IMR-90 (cell line): ENCODE measurements at regions not wholly inside any gene's neighbourhood (a gene's known extent, or its start where the extent isn't known, plus 50 kb on each side); places are given as distances from the start of the nearest gene placed in this dataset.

Experiments
- ATAC-seq: fragments of 200-7000 bp; cut with Tn5 transposase; 2 replicates; pipeline ENCODE4 v1.9.1; 2020; ENCODE audit warnings: low read depth, mild to moderate bottlenecking, moderate library complexity
- BruUV-seq: library from RNA; stranded (reverse); fragments of 400-500 nt; replicated peaks from 2 replicates; lab custom pipeline; 2021; lab: Mats Ljungman, UMichigan
- CTCF ChIA-PET: fragments of 300-600 bp; formaldehyde crosslinking; extraction: SDS; loops from one replicate; lab custom pipeline; 2021; ENCODE audit warnings: antibody characterized with exemption; lab: Yijun Ruan, JAX
- POLR2A ChIA-PET: fragments of 300-600 bp; sonication (Branson Sonifier 250); formaldehyde crosslinking; loops from one replicate; lab custom pipeline; 2022; ENCODE audit warnings: antibody characterized with exemption; ENCODE audit not compliant: unreplicated experiment; lab: Charles Lee
- DNase-seq: peaks from one replicate; pipeline ENCODE4 v3.0.0; 2013
- H2AFZ ChIP-seq: replicated peaks from 2 replicates; pipeline ENCODE3; 2013; ENCODE audit warnings: low read length, mild to moderate bottlenecking; ENCODE audit not compliant: poor library complexity
- H2AK5ac ChIP-seq: 2 replicates; pipeline ENCODE4 v1.6.1; 2013; ENCODE audit warnings: low read depth, low read length, inconsistent platforms
- H2AK9ac ChIP-seq: replicated peaks from 2 replicates; pipeline ENCODE3; 2013; ENCODE audit warnings: mild to moderate bottlenecking, low read depth, low read length, moderate library complexity; ENCODE audit not compliant: poor library complexity
- H2BK120ac ChIP-seq: 2 replicates; pipeline ENCODE4 v1.6.1; 2013; ENCODE audit warnings: low read depth, low read length, inconsistent platforms
- H2BK15ac ChIP-seq: 3 replicates; pipeline ENCODE4 v1.6.1; 2013; ENCODE audit warnings: low read depth, low read length, inconsistent platforms
- H2BK20ac ChIP-seq: 2 replicates; pipeline ENCODE4 v1.6.1; 2013; ENCODE audit warnings: low read depth, mild to moderate bottlenecking, inconsistent platforms, low read length, moderate library complexity
- H2BK5ac ChIP-seq: 2 replicates; pipeline ENCODE4 v1.6.1; 2013; ENCODE audit warnings: mild to moderate bottlenecking, low read depth, low read length, inconsistent platforms; ENCODE audit not compliant: poor library complexity, severe bottlenecking
- H3K14ac ChIP-seq: replicated peaks from 2 replicates; pipeline ENCODE4 v1.6.1; 2013; ENCODE audit warnings: low read depth, low read length, inconsistent platforms
- H3K18ac ChIP-seq: 2 replicates; pipeline ENCODE4 v1.6.1; 2013; ENCODE audit warnings: low read depth, low read length, control low read depth
- H3K23ac ChIP-seq: 2 replicates; pipeline ENCODE4 v1.6.1; 2013; ENCODE audit warnings: low read depth, low read length, inconsistent platforms
- H3K27ac ChIP-seq: 2 replicates; pipeline ENCODE4 v1.5.1; 2013; ENCODE audit warnings: mild to moderate bottlenecking, control low read depth, low read length; ENCODE audit not compliant: insufficient read depth
- H3K27me3 ChIP-seq: 2 replicates; pipeline ENCODE4 v1.6.1; 2013; ENCODE audit warnings: low read length; ENCODE audit not compliant: control insufficient read depth, insufficient read depth
- H3K36me3 ChIP-seq: 2 replicates; pipeline ENCODE4 v1.6.1; 2013; ENCODE audit warnings: low read length, mixed read lengths; ENCODE audit not compliant: control insufficient read depth, insufficient read depth
- H3K4ac ChIP-seq: 2 replicates; pipeline ENCODE4 v1.6.1; 2013; ENCODE audit warnings: low read depth, low read length, inconsistent platforms
- H3K4me1 ChIP-seq: 2 replicates; pipeline ENCODE4 v1.6.1; 2013; ENCODE audit warnings: low read length, mixed read lengths; ENCODE audit not compliant: control insufficient read depth, insufficient read depth
- H3K4me2 ChIP-seq: 2 replicates; pipeline ENCODE4 v1.6.1; 2013; ENCODE audit warnings: low read depth, mild to moderate bottlenecking, control low read depth, low read length, moderate library complexity
- H3K4me3 ChIP-seq: 2 replicates; pipeline ENCODE4 v1.5.1; 2013; ENCODE audit warnings: low read depth, mild to moderate bottlenecking, control low read depth, low read length, moderate library complexity; ENCODE audit not compliant: insufficient read depth
- H3K56ac ChIP-seq: 2 replicates; pipeline ENCODE4 v1.6.1; 2013; ENCODE audit warnings: low read length, inconsistent platforms; ENCODE audit not compliant: insufficient read depth; ENCODE audit errors: extremely low read depth
- H3K79me1 ChIP-seq, 2 experiments: 2 replicates each; pipeline ENCODE4 v1.6.1; 2013; ENCODE audit warnings: low read length in 2 of 2, inconsistent platforms in 1 of 2, low read depth in 1 of 2
- H3K9ac ChIP-seq: 2 replicates; pipeline ENCODE4 v1.6.1; 2013; ENCODE audit warnings: low read depth, low read length, control low read depth
- H3K9me1 ChIP-seq: 2 replicates; pipeline ENCODE4 v1.6.1; 2013; ENCODE audit warnings: low read length, inconsistent platforms; ENCODE audit not compliant: insufficient read depth
- H3K9me3 ChIP-seq: 2 replicates; pipeline ENCODE4 v1.6.1; 2013; ENCODE audit warnings: low read length; ENCODE audit not compliant: control insufficient read depth, insufficient read depth
- H4K20me1 ChIP-seq: 2 replicates; pipeline ENCODE4 v1.6.1; 2013; ENCODE audit warnings: low read length, inconsistent platforms; ENCODE audit not compliant: insufficient read depth
- H4K5ac ChIP-seq: 2 replicates; pipeline ENCODE4 v1.6.1; 2013; ENCODE audit warnings: mild to moderate bottlenecking, low read depth, low read length, control low read depth
- H4K8ac ChIP-seq, 2 experiments: 2 replicates each; pipeline ENCODE4 v1.6.1; 2013; ENCODE audit warnings: low read depth in 2 of 2, low read length in 2 of 2, control low read depth in 1 of 2, inconsistent platforms in 1 of 2
- H4K91ac ChIP-seq: 2 replicates; pipeline ENCODE4 v1.6.1; 2013; ENCODE audit warnings: low read depth, low read length, inconsistent platforms; ENCODE audit not compliant: insufficient read depth
- CHD1 ChIP-seq: IDR thresholded peaks from 2 replicates; pipeline ENCODE4 v1.6.1; 2012; ENCODE audit warnings: low read depth, low read length, improper control_type of control experiment
- FOS ChIP-seq: fragments of 150-350 bp; IDR thresholded peaks from 2 replicates; pipeline ENCODE4 v1.6.1; 2016; ENCODE audit warnings: low read depth, low read length
- MXI1 ChIP-seq: IDR thresholded peaks from 2 replicates; pipeline ENCODE4 v1.6.1; 2012; ENCODE audit warnings: low read depth, mild to moderate bottlenecking, low read length, moderate library complexity, borderline replicate concordance
- SMC3 ChIP-seq: fragments of 150-350 bp; IDR thresholded peaks from 2 replicates; pipeline ENCODE4 v1.6.1; 2016; ENCODE audit warnings: low read depth, mild to moderate bottlenecking, antibody characterized with exemption, low read length, moderate library complexity
- WGBS, 2 experiments: methylation state at CpG; one replicate each; pipeline versions ENCODE4 v1.1.5 to v1.1.7; 2013; ENCODE audit warnings: missing lambda C conversion rate in 2 of 2; ENCODE audit not compliant: insufficient read length in 1 of 2; ENCODE audit errors: extremely low coverage in 2 of 2; 5-methylcytosine and 5-hydroxymethylcytosine counted together
- dilution Hi-C: fragments of 300-500 bp; cut with HindIII; formaldehyde crosslinking; loops from one replicate; pipeline ENCODE4 v1.14.3; 2018; ENCODE audit warnings: low sequenced_read_pairs; ENCODE audit not compliant: unreplicated experiment
- in situ Hi-C: fragments of 300-500 bp; cut with MboI; formaldehyde crosslinking; loops from 3 replicates; pipeline ENCODE4 v1.14.3; 2019; ENCODE audit warnings: low sequenced_read_pairs, inconsistent platforms, mixed read lengths
- intact Hi-C: fragments of 100-400 bp; cut with micrococcal nuclease; formaldehyde crosslinking; loops from 2 replicates; pipeline ENCODE4 v1.10.0; 2022
- TF ChIP-seq, protein P1 (sequence below): conservative IDR thresholded peaks from 2 replicates; pipeline ENCODE4 v1.5.1; 2012; ENCODE audit warnings: mild to moderate bottlenecking, low read depth, low read length, improper control_type of control experiment

DNA sequence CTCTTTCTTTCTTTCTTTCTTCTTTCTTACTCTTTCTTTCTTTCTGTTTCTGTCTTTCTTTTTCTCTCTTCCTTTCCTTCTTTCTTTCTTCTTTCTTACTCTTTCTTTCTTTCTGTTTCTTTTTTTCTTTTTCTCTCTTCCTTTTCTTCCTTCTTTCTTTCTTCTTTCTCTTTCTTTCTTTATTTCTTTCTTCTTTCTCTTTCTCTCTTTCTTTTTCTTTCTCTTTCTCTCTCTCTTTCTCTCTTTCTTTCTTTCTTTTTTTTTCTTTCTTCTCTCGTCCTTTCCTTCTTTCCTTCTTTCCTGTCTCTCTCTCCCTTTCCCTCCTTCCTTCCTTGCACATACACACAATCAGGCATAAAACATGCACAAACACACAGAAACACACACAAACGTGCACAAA is 79.3 kb upstream of the SHOX start:
- H3K27me3 ChIP-seq: no peaks in the 10 kb centered on the region
- H4K8ac ChIP-seq: no peak overlapping the region
- H4K20me1 ChIP-seq: no peaks in the 10 kb centered on the region
- no peak overlapping the region for H4K5ac ChIP-seq
- no peak overlapping the region for H3K56ac ChIP-seq
- no peak overlapping the region for H2BK15ac ChIP-seq
- H2AK5ac ChIP-seq: no peak overlapping the region
- H4K91ac ChIP-seq: no peak overlapping the region
- in situ Hi-C loops: no loop called here
- no peak for TF ChIP-seq FOS
- TF ChIP-seq CHD1: no peak
- no peak for TF ChIP-seq MXI1
- TF ChIP-seq, protein P1, sequence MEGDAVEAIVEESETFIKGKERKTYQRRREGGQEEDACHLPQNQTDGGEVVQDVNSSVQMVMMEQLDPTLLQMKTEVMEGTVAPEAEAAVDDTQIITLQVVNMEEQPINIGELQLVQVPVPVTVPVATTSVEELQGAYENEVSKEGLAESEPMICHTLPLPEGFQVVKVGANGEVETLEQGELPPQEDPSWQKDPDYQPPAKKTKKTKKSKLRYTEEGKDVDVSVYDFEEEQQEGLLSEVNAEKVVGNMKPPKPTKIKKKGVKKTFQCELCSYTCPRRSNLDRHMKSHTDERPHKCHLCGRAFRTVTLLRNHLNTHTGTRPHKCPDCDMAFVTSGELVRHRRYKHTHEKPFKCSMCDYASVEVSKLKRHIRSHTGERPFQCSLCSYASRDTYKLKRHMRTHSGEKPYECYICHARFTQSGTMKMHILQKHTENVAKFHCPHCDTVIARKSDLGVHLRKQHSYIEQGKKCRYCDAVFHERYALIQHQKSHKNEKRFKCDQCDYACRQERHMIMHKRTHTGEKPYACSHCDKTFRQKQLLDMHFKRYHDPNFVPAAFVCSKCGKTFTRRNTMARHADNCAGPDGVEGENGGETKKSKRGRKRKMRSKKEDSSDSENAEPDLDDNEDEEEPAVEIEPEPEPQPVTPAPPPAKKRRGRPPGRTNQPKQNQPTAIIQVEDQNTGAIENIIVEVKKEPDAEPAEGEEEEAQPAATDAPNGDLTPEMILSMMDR: no peak
- TF ChIP-seq SMC3: no peak
- H3K23ac ChIP-seq: no peak overlapping the region
- H3K4ac ChIP-seq: no peak overlapping the region
- 33% methylated on average over 1 of the region's 2 CpGs; no CpG with 5 or more reads in 1 of the 2 experiments for WGBS, 2 experiments
- ChIA-PET CTCF (no interaction called here), POLR2A (no interaction called here)
- no peaks in the 10 kb centered on the region for H3K36me3 ChIP-seq
- no peak overlapping the region for H3K27ac ChIP-seq
- H2BK20ac ChIP-seq: no peak overlapping the region
- H2AK9ac ChIP-seq: no peak overlapping the region
- H3K79me1 ChIP-seq: no peaks in the 10 kb centered on the region
- dilution Hi-C loops: no loop called here
- H3K4me2 ChIP-seq: no peak overlapping the region
- ATAC-seq: no peak
- H3K9me3 ChIP-seq: peaks cover 24% of the 10 kb centered on the region
- H3K9ac ChIP-seq: no peak overlapping the region
- intact Hi-C loops: no loop called here
- no peak overlapping the region for H2AFZ ChIP-seq
- no TSS peak for BruUV-seq
- no peak overlapping the region for H3K4me3 ChIP-seq
- no peak overlapping the region for H2BK120ac ChIP-seq
- H3K18ac ChIP-seq: no peak overlapping the region
- no peak overlapping the region for H3K14ac ChIP-seq
- DNase-seq: no peak
- no peaks in the 10 kb centered on the region for H3K9me1 ChIP-seq
- H3K4me1 ChIP-seq: no peaks in the 10 kb centered on the region
- no peak overlapping the region for H2BK5ac ChIP-seq
